Neural crest cell (in vitro differentiated cells): ENCODE measurements at regions not wholly inside any gene's neighbourhood (a gene's known extent, or its start where the extent isn't known, plus 50 kb on each side); places are given as distances from the start of the nearest gene placed in this dataset.

Source experiments
- DNase-seq: peaks from one replicate; pipeline ENCODE4 v3.0.0; 2021; ENCODE audit warnings: low read depth, mixed read lengths, low spot score
- H3K27ac Mint-ChIP-seq: one replicate; pipeline ENCODE4 v1.8.0; 2021; ENCODE audit warnings: mild to moderate bottlenecking, mixed read lengths; ENCODE audit not compliant: unreplicated experiment
- H3K27me3 Mint-ChIP-seq: 2 replicates; pipeline ENCODE4 v1.8.0; 2021; ENCODE audit warnings: low read depth, mild to moderate bottlenecking, mixed read lengths
- H3K36me3 Mint-ChIP-seq: 2 replicates; pipeline ENCODE4 v1.8.0; 2021; ENCODE audit warnings: low read depth, mild to moderate bottlenecking, mixed read lengths
- H3K4me1 Mint-ChIP-seq: 2 replicates; pipeline ENCODE4 v1.8.0; 2021; ENCODE audit warnings: mixed read lengths
- H3K4me3 Mint-ChIP-seq: one replicate; pipeline ENCODE4 v1.8.0; 2021; ENCODE audit warnings: mild to moderate bottlenecking, mixed read lengths
- H3K9me3 Mint-ChIP-seq: 2 replicates; pipeline ENCODE4 v1.8.0; 2021; ENCODE audit warnings: mixed read lengths
- TF ChIP-seq, protein P1 (sequence below): fragments of 200-600 bp; sonication (generic); conservative IDR thresholded peaks from 2 replicates; pipeline ENCODE4 v1.5.0; 2021; ENCODE audit warnings: antibody characterized with exemption, mild to moderate bottlenecking

GRCh38 chr17:83173914-83174361 lies 94.5 kb downstream of the METRNL start:
- H3K4me3 Mint-ChIP-seq: no peak overlapping the region
- TF ChIP-seq, protein P1, sequence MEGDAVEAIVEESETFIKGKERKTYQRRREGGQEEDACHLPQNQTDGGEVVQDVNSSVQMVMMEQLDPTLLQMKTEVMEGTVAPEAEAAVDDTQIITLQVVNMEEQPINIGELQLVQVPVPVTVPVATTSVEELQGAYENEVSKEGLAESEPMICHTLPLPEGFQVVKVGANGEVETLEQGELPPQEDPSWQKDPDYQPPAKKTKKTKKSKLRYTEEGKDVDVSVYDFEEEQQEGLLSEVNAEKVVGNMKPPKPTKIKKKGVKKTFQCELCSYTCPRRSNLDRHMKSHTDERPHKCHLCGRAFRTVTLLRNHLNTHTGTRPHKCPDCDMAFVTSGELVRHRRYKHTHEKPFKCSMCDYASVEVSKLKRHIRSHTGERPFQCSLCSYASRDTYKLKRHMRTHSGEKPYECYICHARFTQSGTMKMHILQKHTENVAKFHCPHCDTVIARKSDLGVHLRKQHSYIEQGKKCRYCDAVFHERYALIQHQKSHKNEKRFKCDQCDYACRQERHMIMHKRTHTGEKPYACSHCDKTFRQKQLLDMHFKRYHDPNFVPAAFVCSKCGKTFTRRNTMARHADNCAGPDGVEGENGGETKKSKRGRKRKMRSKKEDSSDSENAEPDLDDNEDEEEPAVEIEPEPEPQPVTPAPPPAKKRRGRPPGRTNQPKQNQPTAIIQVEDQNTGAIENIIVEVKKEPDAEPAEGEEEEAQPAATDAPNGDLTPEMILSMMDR: no peak
- no peaks in the 10 kb centered on the region for H3K9me3 Mint-ChIP-seq
- H3K4me1 Mint-ChIP-seq: peaks cover 11% of the 10 kb centered on the region
- H3K27ac Mint-ChIP-seq: no peak overlapping the region
- H3K27me3 Mint-ChIP-seq: peaks cover 4% of the 10 kb centered on the region
- H3K36me3 Mint-ChIP-seq: no peaks in the 10 kb centered on the region
- DNase-seq: no peak

DNA sequence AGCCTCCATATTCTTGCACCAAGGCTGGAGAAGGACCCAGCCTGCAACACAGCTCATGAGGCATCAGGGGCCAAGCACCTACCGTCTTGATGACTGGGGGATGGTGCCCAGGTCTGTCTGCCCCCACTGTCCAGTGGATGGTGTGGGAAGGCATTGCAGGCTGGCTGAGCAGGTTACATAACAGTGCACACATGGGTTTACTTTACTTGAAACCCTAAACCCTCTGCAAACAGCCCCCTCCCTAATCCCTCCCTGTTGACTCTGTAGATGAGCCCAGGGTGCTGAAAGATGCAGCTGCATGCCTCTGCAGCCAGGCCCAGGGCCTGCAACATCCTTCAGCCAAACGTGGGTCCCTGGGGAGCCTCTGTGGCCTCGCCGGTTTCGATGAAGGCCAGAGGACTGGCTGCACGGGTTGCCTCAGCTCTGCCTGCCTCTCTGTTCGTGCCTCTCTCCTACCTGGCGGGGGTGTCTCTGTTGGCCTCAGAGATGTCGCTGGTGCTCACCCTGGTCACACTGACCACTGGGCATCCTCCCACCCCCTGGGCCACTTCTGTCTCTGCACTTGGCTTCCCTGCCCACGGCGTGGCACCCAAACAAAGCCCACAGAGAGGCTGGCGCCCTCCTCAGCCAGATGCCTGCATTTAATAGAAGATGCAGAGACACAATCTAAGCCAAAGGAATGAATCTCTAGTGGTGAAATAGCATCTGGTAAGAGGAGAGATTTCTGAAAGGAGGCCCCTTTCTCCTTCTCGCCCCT lies 95.1 kb downstream of the METRNL start:
- TF ChIP-seq, protein P1: no peak
- H3K36me3 Mint-ChIP-seq: no peaks in the 10 kb centered on the region
- H3K4me1 Mint-ChIP-seq: peaks cover 11% of the 10 kb centered on the region
- no peaks in the 10 kb centered on the region for H3K9me3 Mint-ChIP-seq
- H3K4me3 Mint-ChIP-seq: no peak overlapping the region
- no peaks in the 10 kb centered on the region for H3K27me3 Mint-ChIP-seq
- H3K27ac Mint-ChIP-seq: no peak overlapping the region
- DNase-seq: no peak

DNA sequence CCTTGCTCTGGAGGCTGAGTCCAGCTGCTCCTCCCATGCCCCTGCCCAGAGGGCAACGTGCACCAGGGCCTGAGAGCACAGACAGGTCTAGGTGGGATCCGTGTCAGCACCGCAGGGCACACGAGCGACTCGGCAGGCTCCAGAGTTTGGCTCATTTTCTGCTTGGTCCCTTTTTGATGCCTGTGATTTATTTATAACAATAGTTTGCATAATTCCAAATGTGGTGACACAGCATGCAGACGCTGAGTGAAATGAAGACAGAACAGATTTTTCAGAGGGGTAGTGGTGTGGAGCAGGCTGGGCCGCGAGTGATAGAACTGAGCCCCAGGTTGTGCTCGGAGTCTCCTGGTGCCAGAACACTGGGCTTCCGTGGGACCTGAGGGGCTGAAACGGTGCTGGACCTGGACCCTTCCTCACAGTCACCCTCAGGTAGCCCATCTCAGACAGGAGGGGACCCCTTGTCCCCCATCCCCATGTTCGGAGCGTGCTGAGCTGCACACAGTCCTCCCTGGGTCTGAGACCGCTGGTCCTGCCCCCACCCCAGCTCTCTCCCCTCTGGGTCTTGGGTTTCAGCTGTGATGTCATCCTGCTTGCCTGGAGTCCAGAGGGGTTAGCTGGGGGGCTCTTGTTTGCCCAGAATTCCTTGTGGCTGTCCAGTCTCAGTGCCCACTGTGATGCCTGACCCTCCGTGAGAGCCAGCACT lies 95.9 kb downstream of the METRNL start:
- Mint-ChIP-seq H3K4me1 (peaks cover 11% of the 10 kb centered on the region), H3K4me3 (no peak overlapping the region), H3K9me3 (no peaks in the 10 kb centered on the region), H3K27me3 (no peaks in the 10 kb centered on the region), H3K36me3 (no peaks in the 10 kb centered on the region), H3K27ac (no peak overlapping the region)
- TF ChIP-seq, protein P1: no peak
- no peak for DNase-seq

DNA sequence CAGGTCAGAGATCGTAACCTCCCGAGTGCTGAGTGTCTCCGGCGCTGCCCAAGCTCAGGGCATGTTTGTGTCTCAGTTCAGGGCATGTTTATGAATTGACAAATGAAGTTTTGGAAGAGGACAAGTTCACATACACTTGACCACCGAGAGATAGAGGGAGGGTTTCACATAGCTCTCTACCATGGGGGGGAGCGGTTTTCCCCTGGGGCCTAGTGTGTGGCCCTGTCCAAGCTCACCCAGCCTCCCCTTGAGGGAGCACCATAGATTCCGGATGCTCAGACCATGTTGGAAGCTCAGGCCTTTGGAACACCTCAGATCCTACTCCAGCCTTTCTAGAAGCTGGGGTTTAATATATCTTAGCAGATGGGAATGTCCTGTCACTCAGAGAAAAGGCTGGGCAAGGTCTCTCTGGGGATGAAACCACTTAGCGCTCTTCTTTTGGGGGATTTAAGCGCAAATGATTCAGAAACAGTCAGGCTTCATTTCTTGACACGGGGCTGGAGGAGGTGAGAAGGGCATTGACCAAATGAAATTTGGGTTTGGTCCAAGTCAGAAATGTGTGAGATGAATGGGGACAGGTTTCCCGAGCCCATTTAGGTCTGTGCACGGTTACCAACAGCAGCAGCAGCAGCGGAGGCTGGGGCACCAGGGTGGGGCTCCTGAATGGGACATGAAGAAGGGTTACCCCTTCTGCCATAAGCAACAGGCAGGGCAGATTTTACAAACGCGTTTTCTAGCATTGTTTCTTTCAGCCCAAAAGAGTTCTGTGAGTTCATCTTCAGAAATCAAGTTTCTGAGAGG lies 96.6 kb downstream of the METRNL start:
- H3K27ac Mint-ChIP-seq: no peak overlapping the region
- H3K9me3 Mint-ChIP-seq: no peaks in the 10 kb centered on the region
- H3K4me3 Mint-ChIP-seq: no peak overlapping the region
- TF ChIP-seq, protein P1: no peak
- no peaks in the 10 kb centered on the region for H3K27me3 Mint-ChIP-seq
- H3K36me3 Mint-ChIP-seq: no peaks in the 10 kb centered on the region
- DNase-seq: no peak
- peaks cover 11% of the 10 kb centered on the region for H3K4me1 Mint-ChIP-seq
